Embryonic facial prominence (tissue), 1 donor: ENCODE measurements at regions not wholly inside any gene's neighbourhood (a gene's known extent, or its start where the extent isn't known, plus 50 kb on each side); places are given as distances from the start of the nearest gene placed in this dataset.
A peak's percentile ranks its signal among the peaks of the same experiment; 100 is the strongest.

Experiments
- DNase-seq: peaks from one replicate; pipeline ENCODE4 v3.0.0-alpha.2; 2016; ENCODE audit errors: extremely low spot score

DNA sequence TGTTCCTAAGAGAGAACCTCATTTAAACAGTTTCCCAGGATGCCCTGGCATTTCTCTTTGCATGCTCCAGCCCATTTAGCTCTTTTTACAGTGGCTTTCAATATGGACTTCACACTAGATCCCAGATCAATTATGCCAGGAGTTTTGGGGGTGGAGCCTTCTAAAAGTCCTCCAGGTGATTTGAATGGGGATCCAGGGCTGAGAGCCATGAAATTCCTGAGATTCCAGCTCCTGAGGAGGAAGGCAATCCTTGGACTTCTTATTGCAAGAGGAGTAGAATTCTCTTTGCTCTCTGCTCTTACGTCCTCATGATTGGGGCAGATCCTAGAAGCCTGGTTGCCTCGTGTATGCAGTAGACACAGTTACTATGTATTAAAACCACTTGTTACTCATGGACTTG lies 184.2 kb downstream of the DHX35 start:
- no peak for DNase-seq

DNA sequence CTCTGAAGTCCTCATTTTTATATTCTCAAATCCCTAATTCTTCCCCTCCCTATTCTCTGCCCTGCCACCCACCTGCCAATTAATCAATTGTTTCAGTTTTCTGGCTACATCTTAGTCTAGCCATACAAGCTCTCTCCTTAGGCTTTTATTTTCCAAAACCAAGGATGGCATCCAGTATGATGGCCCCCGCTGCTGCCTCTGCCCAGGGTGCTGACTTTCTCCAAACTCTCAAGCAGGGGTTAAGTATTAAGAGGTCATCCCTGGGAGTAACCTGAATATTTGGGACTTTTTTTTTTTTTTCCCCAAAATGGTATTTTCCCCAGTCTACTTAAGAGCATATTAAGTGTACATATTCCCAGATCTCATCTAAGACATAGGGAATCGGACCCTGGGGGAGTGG lies 183.8 kb downstream of the DHX35 start:
- DNase-seq = no peak

DNA sequence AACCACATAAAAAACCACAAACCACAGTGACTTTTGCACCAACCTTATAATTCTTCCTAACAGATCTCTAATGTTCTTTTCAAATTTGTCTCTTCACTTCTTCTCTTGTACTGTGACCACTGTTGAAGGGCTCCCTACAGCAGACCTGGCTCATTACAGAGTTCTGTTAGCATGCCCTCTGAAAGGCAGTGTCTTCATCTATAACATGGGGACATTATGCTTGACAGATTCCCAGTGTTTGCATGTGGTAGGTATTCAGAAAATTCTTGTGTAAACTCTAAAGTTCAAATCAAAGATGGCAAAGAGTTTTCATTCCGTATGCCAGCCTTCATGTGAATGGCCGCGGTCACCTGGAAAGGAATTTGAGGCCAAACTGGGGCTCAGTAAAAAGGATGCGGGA lies 182.6 kb downstream of the DHX35 start:
- no peak for DNase-seq

DNA sequence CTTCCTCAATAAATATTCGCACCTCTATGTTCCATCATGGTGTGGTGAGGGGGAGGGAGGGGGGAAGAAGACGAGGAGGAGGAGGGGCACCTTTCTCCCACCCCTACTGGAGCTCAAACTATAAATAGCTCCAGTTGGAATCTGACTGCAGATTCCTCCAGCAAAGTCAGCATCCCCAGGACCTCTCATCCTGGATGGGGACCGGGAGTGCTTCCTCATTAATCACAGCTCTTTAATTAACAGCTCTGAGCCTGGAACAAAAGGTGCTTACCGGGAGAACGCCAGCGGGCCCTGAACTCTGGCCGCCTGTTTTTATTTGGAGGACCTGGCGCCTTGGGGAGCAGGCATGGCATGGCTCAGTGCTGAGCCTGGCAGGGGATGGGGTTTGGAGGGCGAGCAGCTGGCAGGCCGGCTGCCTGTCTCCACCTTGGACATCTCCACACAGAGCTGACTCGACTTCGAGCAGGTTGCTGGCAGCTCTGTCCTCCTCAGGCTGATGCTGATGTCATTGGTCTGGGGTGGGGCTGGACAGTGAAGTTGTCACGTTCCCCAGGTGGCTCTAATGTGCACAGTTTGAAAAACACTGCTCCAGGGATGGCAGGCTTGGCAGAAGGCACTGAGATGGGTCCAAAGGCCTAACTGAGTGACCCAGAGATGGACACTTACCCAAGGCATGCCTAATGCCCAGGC lies 180.4 kb downstream of the DHX35 start:
- no peak for DNase-seq

DNA sequence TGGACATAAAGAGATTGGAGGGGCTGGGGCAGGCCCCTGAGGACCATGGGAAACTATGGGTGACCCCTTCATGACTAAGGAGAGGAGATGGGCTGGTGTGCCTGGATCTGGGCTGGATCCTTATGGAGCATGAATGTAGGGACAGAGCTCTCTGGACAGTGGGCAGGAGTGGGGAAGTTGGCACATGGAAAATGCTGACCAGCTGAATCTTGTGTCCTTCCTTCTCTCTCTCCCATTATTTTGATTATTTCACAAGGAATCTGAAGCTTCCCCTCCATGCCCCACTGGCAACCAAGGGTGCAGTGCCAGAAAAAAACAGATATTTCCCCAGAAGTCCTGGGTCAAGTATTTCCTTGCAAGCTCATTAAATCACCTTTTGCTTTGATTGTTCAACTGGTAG lies 175.2 kb downstream of the DHX35 start:
- DNase-seq = no peak

DNA sequence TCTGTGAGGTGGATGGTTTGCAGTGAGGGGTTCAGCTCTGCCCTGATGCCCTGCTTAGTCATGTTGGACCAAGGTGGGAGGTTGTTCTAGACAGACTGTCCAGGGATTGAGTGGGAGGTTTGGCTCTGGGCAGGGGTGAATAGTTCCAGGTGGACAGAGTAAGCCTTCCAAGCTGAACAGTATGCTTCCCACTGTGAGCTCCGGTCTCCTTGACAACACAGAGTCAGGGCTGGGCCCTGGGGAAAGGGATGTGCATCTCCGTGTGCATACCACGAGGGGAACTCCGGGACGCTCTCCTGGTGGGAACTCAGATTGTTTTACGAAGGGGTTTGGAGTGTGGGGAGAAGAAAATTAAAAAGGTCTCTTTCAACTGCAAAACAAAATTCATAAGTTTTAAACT lies 174.7 kb downstream of the DHX35 start:
- no peak for DNase-seq

DNA sequence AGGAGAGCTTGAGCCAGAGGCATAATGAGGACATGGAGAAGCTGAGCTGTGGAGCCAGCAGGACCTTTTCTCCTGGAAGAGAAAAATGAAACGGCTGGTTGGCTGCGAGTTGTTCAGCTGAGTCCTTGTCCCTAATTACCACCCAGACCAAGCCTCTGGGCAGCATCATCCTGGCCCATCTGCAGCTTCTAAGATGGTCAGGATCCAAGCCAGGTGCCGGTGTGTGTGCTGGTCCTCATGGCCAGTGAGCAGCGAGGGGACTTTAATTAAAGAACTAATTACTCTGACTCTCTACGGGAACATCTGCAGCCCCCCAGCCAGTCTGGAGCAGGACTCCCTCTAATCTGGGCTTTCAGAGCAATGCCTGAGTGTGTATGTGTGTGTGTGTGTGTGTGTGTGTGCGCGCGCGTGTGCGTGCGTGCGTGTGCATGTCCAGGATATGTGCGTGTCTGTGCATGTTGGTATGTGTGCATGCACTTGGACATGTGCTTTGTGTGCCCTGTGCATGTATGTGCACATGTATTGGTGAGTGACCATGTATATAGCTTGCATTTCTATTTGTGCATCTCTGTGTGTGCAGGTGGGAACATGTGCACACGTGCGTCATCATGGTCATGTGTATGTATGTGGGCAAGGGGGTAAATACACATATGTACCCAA lies 173.9 kb downstream of the DHX35 start:
- DNase-seq = no peak

DNA sequence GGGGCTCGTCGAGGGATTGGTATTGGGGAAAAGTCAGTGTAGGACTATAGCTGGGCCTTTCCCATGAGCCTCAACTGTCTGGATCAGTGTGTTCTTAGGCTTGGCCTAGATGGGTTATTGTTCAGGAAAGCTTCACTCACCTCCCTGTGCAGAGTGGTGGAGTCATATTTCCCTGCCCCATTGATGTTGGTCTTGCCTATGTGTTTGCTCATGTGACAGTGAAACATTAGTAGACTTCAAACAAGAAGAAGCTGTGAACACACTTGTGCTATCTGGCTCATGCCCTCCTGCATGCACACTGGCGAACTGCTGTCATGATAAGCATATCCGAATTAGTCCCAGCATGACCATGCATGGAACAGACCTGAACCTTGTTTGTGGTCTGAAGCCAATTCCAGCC lies 171.1 kb downstream of the DHX35 start:
- DNase-seq = no peak

DNA sequence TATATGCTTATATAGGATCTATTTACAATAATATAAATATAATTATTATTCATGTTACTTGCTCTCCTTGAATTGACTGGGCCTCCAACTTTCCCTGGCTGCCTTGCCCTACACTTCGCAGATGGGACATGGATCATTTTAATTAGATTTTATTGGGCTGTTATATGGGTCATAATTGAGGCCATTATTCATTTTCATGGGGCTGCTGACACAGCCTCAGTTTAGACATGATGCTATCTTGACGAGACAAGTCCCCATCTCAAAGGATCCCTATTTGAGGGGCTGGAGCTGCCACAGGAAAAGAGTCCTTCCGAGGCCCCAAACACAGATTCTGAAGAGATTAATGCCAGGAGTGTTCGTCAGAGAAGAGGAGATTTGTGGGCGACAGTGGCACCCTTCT lies 170.4 kb downstream of the DHX35 start:
- DNase-seq = no peak

DNA sequence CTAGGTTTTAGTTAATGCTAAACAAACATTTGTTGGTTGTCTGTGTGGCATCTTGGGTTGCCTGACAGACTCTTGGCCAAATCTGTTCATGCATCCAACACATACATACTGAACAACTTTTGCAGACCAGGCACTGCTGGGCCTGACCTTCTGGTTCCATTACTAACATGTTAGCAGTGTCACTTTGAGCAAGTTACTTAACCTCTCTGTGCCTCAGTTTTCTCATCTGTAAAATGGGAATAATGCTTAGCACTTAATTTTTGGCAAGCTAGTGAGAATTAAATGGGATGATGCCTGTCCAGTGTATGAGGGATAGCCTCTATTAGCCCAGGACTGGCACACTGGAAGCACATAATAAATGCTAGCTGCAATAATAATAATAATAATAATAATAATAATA lies 169.9 kb downstream of the DHX35 start:
- no peak for DNase-seq

DNA sequence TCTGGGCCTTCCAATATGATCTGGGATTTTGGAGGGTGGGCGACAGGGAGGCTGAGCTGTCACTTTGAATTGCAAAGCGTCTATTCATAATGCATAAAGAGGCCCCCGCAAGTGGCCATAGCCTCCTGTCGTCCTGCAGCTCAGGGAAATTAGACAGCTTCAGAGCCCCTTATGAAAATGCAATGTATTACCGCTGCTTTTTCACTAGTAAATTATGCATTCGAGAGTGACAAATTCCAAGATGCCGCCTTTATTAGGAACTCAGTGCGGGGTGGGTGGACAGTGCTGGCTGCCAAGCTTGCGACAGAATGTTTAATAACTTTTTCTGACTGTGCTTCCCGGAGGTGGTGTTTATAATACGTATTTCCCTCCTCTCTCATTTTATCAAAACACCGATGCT lies 168.5 kb downstream of the DHX35 start:
- no peak for DNase-seq

DNA sequence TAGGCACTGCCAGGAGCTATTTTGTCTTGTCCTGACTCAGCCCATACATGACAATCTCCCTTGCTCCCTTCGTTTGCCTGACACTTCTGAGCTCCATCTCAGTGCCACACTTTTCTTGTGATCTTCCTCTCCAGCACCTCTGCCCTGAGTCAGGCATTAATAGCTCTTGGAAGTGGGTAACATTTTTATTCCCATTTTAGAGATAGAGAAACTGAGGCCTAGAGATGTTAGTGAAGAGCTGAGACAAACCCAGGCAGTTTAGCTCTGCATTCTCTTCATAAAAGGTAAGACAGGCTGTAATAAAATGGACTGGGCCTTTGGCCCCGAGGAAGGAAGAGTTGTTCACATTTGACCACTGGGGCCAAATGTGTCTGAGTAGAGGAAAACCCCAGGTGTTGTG lies 167.4 kb downstream of the DHX35 start:
- DNase-seq = no peak

DNA sequence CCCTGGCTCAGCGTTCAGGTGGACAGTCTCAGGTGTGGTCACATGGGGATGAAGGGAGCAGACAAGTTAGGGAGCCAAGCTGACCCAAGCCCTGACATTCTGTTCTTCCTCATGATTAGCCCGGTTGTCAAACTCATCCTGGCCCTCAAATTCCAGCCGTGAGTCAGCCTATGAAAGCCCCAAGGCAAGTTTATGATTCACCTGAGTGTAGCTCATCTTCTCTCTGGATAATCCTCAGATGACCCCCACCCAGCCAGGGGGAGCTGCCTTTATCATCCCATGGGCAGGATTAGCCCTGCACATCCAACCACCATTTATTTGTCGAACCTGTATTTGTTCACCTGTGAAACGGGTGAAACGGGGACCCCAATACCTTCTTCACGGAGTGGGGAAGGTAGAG lies 161.9 kb downstream of the DHX35 start:
- DNase-seq = no peak

DNA sequence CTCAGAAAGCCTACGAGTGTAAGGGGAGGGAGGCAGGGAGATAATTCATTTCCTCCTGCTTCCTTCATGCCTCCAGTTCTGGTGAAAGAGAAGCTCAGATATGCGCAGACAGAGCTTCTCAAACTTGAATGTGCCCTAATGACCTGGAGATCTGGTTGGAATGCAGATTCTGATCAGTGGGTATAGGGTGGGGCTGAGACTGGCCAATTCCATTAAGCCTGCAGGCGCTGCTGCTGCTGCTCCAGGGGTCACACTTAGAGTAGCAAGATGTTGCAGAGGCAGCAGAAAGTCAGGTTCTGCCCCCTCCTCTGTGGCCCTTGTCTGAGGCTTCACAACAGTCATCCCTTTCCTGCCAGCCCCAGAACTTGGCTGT lies 161.0 kb downstream of the DHX35 start:
- no peak for DNase-seq

DNA sequence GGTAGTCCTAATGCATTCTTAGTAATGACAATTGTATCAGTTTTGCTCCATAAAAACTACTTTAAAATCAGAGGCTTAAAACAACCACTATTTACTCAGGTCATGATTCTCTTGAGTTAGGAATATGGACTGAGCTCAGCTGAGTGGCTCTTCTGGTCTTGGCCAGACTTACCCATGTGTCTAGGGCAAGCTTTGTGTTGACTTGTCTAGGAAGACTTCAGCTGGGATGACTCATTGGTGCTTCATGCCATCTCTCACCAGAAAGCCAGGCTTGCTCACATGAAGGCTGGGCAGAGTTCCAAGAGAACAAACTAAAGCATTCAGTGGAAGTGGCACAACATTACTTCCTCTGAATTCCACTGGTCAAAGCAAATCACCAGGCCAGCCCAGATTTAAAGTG lies 155.3 kb downstream of the DHX35 start:
- no peak for DNase-seq

DNA sequence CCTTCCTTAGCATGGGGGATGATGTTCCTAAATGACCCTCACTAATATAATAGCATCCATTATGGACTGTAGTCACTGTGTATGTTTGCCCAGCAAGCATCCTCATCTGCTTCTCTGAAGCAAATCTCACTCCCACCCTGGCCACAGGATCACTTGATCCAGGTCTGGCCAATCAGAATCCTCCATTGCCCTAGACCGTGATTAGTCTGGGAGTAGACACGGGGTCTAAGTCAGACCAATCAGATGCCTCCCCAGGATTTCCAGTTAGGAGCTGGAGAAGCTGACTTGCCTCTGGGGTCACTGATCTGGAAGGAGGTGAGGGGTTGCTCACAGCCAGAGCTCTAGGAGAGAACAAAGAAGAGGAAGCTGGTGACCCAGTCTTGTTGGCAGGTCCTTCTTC lies 153.9 kb downstream of the DHX35 start:
- DNase-seq = no peak

DNA sequence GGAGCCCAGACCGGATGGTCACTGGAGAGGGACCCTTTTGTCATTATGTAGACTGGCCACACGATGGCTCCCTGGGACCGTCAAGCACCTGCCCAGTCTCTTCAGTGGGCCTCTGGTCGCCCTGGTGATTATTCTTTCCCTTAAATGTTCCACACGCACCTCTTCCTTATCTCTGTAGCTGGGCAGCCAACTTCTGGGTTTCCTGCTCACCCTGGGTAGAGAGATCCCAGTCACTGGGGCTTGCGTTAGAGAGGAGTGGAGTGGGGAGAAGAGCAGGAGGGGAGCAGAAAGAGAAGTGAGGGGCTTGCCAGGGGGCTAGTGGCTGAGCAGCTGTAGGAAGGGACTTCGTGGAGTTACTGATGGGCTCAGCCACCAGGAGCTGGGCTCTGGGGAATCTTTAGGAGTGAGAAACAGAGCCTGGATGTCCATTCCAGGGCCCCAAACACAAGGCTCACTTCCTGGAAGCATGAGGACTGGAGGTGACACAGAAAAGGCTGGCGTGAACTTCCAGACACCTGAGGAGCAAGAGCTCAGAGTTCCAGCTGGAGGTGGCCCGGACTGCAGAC lies 150.1 kb downstream of the DHX35 start:
- DNase-seq = peak; percentile 50

DNA sequence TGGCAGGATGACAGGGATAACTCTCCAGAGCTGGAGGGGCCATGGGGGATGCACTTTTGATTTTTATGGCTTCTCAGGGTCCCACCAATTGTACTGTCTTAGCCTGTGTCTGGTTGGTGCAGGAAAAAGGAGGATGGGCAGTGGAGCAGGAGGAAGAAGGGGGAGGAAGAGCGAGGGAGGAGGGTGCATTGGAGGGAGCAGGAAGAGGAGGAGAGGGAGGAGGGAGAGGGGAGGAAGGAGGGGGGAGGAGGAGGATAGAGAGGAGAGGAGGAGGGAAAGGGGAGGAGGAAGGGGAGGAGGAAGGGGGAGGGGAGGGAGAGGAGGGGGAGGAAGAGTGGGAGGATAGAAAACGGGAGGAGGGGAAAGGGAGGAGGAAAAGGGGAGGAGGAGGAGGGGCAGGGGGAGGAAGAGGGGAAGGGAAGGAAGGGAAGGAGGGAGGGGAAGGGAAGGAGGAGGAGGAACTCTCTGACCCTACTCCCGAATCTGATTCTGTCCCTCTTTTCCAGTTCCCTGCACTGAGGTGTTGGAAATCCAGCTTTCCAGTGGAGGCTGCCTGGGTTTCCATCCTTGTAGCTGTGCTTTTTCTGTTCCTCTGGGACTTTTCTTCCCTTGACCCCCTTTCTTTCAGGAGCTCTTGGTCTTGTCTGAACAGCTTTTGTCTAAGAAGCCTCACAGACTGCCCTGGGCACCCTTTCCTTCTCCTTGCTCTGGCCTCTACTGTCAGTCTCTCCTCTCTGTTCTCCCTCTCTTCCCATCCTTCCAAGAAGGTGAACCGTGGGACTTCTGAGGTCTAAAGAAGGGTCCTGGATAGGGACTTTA lies 149.4 kb downstream of the DHX35 start:
- no peak for DNase-seq

DNA sequence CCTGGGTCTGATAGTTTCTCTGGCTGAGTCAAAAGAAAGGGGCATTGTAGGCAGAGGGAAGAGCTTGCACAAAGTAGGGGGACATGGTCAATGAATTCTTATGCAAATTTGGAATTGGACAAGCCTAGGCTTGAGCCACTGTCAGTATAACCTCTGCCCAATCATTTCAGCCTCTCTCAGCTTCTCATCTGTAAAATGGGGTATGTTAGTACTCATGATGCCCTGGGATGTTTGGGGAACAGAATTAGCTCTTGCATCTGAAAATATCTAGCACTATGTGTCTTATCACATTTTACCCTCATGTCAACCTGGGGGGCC lies 148.6 kb downstream of the DHX35 start:
- DNase-seq = no peak

DNA sequence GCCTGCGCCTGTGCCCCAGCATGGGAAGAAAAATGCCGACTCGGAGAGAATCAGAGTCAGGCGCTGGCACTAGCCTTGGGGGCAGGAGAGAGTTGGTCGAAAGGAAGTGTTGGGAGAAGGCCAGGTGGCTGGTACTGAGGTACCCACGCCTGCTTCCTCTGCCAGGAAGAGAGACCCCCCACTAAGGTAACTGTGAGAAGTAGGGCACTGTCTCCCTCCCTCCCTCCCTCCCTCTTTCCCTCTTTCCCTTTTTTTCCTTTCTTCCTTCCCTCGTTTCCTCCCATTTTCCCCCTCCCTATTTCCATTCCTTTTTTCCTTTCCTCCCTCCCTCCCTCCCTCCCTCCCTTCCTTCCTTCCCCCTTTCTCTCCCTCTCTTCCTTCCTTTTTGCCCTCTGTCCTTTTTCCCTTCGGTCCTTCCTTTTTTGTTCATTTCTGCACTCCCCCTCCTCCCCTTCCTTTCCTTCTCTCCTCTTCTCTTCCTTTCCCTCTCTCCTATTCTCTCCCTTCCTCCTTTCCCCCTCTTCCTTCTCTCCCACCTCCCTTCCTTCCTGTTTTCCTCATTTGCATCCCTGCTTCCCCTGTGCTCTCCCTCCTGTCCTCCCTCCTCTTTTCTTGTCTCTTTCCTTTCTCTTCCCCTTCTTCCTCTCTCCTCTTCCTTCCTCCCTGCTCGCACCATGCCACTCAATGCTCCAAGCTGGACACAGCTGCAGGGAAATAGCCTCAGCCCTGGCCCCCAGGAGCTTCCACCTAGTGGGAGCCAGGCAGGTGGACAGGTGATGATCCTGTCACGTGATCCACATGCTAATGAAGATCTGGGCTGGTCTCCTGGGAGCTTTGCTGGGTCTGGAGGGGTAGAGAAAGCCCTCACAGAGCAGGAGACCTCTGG lies 148.0 kb downstream of the DHX35 start:
- no peak for DNase-seq

DNA sequence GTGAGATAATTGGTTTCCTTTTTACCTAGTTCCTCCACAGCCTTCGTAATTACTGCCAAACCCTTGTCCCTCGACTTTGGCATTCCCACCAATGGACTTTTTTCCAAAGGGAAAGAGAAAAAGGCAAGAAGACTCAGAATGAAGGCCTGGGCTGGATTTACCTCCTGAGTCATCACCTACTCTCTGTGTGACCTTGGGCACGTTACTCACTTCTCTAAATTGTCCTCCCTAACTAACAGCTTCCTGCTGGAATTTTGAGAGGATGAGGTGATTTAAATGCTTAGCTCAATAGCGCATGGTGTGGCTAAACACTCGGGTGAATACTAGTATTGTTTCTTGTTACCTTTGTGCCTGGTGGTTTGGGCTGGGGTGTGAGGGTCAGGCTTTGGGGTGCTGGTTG lies 146.6 kb downstream of the DHX35 start:
- no peak for DNase-seq

DNA sequence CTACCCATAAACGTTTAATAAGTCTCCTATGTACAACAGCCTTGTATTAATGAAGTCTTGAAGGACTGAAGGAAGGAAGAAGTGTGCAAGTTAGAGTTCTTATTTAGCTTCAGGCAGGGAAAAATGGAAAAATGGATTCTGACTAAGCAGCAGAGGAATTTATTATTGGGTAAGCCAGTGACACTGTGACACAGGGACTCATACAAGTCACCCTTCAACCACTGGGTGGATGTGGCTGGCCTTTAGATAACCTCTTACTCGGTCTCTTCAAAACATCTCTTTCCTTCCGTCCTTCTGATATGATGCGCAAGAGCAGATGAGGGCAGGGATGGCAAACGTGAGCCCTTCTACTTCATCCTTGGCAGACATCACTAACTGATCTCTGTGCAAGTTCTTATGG lies 145.6 kb downstream of the DHX35 start:
- DNase-seq = no peak
